Mesenteric fat pad (tissue), 1 donor: ENCODE measurements at regions not wholly inside any gene's neighbourhood (a gene's known extent, or its start where the extent isn't known, plus 50 kb on each side); places are given as distances from the start of the nearest gene placed in this dataset. TPM values are rescaled to one million over a fixed set of nuclear protein-coding genes. Genes with fewer than 3 reads are reported as not detected.

ENCODE experiments used
- DNase-seq: peaks from one replicate; pipeline ENCODE4 v3.0.0-alpha.2; 2020; ENCODE audit warnings: low spot score
- microRNA-seq: library from miRNA; unstranded; fragments of <30 nt; microRNA quantifications from one replicate; pipeline ENCODE4 v1.2.0, GENCODE V29; 2020; ENCODE audit warnings: borderline number of aligned reads
- donor health status: DM: yes; HTN: yes; CAD: no.

GRCh38 chr19:53696951-53697350 lies 65.2 kb downstream of the DPRX start:
- peak; percentile 26 for DNase-seq

DNA sequence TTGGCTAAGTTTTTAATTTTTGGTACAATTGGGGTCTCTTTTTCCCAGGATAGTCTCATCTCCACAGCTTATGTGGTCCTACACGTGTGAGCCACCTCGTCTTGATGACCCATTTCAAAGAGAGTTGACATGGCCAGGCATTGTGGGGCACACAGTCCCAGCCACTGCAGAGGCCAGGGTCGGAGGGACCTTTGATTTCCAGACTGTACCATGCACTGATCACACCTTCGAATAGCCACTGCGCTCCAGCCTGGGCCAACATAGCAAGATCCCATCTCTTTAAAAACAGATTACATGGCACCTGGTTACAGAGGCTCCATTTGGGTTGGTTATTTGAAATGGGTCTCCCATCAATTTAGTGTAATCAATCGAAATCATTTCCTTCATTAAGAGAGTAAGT lies 71.6 kb downstream of the DPRX start:
- no peak for DNase-seq

GRCh38 chr19:53704011-53704410 lies 72.2 kb downstream of the DPRX start:
- no peak for DNase-seq

- DNase-seq: no peak
These were observed 75.5 kb downstream of the DPRX start for GRCh38 chr19:53707278-53707677.

DNA sequence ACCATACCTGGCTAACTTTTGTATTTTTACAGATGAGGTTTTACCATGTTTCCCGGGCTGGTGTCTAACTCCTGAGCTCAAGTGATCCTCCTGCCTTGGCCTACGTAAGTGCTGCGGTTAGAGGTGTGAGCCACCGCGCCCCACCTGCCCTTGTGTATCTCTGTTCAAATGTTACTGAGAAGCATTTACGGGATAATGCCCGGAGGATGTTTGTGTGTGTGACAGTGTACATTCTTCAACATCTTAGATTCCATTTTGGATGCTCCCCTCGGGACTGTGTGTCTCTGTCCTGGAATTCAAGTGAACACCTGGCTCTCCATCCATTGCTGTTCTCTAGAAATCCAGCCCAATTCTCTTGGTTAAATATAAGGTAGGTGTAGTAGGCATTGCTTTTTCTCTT lies 93.7 kb downstream of the NLRP12 start:
- no peak for DNase-seq

Small RNAs in the stretch of these regions (microRNA-seq; reads per million reads assigned to microRNA genes)
- gene MIR516B2 (not detected), gene MIR517A (not detected), gene MIR517B (not detected), gene MIR518B (9.4 reads per million, percentile 5 among the genes with 10 or more reads in this experiment), gene MIR518C (3.6 reads per million), gene MIR518E (2.9 reads per million), gene MIR518F (21.1 reads per million, percentile 21 among the genes with 10 or more reads in this experiment), gene MIR519D (not detected), gene MIR520B (not detected), gene MIR520C (not detected), gene MIR520D (4.4 reads per million), gene MIR520G (not detected), gene MIR521-2 (not detected), gene MIR523 (6.5 reads per million), gene MIR524 (not detected), gene MIR525 (not detected), gene MIR526A1 (not detected), gene MIR526A2 (not detected)
